ENCODE measurements at regions not wholly inside any gene's neighbourhood (a gene's known extent, or its start where the extent isn't known, plus 50 kb on each side); places are given as distances from the start of the nearest gene placed in this dataset.

DNA sequence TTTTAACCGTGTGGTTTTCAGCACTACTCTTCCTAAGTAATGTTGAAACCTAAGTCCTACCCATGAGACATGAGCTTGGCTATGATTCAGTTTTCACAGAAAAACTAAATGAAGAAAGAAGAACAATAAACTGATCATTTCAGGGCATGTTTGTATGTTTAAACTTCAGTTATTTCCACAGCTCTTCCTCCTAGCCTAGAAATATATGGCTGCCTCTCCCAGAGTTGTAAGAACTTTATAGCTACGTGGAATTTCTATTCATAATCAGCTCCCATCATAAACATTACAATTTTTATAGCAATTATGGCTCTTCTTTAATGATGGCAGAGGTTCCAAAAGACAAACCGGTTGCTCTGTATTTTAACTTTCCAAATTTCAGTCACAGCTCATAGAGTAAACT is 314.7 kb upstream of the ADAMTSL1 start:
- DNase-seq = no peak

DNA sequence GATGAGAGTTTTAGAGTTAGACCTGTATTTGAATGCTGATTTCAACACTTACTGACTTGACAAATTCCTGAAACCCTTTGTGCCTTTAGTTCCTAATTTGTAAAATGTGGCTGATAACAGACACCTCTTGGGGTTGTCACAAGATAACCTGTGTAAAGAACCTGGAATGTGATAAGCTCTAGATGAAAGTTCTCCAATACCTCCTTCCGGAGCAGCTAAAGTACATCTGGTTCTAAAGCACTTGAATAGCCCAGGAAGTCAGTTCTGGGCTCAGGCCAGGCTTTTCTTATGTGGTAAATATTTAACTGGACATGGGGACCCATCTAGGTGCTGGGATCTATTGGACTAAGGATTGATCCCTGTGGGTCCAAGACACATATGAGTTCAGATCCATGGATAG is 310.8 kb upstream of the ADAMTSL1 start:
- DNase-seq = no peak

GRCh38 chr9:18167733-18168132 is 306.2 kb upstream of the ADAMTSL1 start:
- no peak for DNase-seq

DNA sequence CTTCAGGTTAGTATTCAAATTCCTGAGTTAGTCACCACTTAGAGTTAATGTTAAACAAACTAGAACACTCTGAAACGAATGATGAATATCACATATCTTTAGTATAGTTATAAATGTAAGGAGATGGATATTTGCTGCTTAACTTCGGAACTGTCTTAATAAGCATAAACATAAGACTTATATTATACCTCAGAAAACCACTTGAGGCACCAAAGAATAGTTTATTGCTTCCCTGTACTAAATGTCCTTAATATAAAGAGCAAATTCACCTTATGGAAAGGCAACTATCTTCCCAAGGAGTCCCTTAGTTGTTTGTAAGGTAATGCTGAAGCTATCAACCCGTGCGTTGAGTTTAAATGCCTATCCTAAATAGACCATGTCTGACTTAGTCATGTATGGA is 300.0 kb upstream of the ADAMTSL1 start:
- DNase-seq = no peak

GRCh38 chr9:18182636-18183035 is 291.3 kb upstream of the ADAMTSL1 start:
- no peak for DNase-seq

GRCh38 chr9:18183974-18184373 is 290.0 kb upstream of the ADAMTSL1 start:
- no peak for DNase-seq

DNA sequence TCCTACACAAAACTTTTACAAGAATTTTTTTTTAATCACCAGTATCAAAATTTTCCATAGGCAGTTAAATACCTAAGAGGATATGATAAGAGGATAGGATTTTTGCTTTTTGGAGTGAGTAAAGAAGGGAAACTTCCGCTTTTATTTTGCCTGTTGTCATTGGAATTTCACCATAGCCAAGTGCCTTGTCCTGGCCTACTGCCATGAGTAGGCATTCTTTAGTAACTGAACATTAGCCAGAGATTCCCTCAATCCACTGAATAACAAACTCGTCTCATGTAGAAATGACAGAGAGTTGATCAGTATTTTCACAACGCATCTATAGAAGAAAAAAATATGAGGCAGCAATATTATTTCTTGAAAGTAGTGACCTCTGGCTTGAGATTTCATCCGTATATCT is 289.6 kb upstream of the ADAMTSL1 start:
- no peak for DNase-seq

GRCh38 chr9:18185196-18185595 is 288.8 kb upstream of the ADAMTSL1 start:
- no peak for DNase-seq

DNA sequence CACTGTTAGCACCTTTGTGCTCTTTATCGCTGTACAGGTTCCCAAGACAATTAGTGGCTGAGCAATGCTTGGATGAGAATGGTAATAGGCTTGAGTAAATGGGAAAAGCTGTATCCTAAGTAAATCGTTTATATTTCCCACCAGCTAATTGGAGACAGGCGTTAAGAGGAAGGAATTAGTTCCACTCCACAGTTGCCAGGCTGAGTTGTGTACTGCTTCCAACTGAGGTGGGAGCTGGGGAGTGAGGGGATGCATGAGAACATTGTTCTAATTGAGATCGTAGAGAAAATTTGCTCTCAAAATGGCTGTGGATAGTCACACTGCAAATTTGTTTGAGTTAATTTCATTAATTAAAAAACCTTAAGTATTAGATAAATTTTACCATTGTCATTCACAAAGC is 285.0 kb upstream of the ADAMTSL1 start:
- no peak for DNase-seq

- no peak for DNase-seq
These were observed 283.9 kb upstream of the ADAMTSL1 start for GRCh38 chr9:18189871-18190670.

GRCh38 chr9:18190671-18191374 is 283.1 kb upstream of the ADAMTSL1 start:
- no peak for DNase-seq

GRCh38 chr9:18194316-18194715 is 279.6 kb upstream of the ADAMTSL1 start:
- DNase-seq = no peak

- no peak for DNase-seq
These were observed 278.7 kb upstream of the ADAMTSL1 start for GRCh38 chr9:18195223-18195622.

DNA sequence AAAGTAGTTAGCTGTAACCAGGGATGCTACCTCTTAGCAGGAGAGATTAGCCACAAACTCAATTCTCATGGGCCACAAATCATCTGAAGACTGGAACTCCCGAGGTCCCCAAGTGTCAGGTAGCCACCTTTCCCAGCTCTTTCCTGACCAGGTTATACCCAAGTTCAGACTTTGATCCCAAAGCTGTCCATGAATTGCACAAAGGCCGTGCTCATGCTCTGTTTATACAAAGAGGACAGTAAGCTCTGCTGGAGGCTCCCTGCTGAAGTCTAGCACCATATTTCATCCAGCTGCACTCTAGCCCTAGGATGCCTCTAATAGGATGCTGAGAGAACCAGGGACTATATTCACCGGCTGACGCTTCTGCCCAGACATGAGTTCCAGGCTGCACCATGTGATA is 271.0 kb upstream of the ADAMTSL1 start:
- no peak for DNase-seq

DNA sequence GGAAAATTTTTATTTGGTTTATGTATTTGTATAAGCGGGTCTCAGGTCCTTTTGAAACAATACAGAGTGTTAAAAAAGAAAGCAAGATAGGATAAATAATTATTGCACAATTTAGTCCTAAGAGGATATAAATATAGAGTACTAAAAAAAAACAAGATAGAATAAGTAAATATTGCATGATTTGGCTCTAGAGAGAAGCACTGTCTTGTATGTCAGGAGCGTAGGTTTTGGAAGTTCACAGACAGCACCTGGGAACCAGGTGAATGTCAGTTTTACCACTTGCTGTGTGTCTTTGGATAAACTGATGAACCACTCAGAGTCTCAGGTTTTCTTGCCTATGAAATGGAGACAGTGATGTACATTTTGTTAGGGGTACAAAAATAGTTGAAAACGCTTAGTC is 266.2 kb upstream of the ADAMTSL1 start:
- no peak for DNase-seq

DNA sequence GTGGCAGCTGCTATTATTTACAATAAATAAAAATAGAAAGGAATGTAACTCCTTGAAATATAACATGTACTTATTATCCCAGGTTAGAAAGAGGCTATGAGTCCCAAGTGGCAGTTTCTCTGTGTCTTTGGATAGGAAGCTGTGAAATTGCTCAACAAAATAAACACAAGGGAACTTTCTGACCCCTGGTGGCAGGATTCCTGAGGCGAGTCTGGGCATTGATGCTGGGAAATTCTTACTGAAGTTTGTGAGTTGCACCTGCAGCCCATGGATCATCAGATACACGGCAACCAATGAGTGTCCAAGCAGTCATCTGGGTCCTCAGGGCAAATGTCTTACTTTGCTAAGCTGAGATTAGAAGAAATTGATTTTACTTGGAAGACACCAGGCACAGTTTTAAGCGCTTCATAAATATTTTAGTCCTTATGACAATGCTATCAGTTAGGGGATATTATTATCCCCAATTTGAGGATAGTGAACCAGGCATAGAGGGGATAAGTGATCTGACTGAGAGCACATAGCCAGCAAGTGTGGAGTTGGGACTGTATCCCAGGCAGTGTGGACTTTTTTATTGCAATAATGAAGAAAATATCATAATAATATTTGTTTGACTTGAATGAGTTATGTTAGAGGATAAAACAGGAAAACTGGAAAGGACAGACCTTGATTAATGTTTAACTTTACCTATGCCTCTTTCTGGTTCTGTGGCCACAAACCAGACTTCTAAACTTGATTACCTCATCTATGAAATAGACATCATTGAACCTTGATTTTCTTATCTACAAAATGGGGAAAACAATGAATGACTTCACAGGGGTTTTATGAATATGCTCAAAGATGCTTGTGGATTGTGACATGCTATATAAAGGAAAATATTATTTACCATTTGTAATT is 265.5 kb upstream of the ADAMTSL1 start:
- no peak for DNase-seq

GRCh38 chr9:18215626-18216025 is 258.3 kb upstream of the ADAMTSL1 start:
- DNase-seq = no peak

GRCh38 chr9:18216376-18216775 is 257.6 kb upstream of the ADAMTSL1 start:
- no peak for DNase-seq

DNA sequence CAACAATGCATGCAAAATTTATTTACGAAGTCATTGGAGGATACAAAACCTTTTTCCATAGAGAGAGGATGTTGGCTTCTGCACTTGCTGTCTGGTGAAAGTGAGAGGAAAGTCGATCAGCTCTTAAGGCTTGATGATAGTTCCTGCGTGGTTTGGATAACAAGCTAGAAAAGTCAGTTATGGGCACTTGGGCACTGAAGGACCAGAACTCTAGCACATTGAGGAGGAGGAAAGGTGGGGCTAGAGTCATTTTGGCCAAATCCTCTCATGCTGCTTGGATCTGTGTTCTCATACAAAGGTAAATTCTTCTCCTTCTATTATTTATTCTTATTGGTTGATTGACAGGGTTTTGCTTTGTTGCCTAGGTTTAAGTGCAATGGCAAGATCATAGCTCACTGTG is 245.9 kb upstream of the ADAMTSL1 start:
- no peak for DNase-seq

GRCh38 chr9:18229992-18230676 is 243.8 kb upstream of the ADAMTSL1 start:
- DNase-seq = no peak

DNA sequence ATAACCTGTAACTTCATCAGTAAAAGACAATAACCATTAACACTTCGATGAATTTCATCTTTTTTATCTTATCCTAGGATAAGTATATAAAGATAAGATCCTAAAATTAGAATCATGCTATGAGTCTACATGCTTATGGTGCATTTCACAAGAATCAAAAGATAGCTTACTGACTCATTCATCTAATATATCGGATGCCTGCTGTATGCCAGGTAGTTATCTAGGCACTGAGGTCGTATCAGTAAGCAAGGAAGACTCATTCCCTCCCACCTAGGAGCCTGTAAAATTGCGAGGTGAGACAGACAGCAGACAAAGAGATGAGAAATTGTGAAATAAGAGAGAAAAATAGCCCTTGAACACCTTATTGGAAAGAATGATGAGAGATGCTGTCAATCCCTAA is 240.6 kb upstream of the ADAMTSL1 start:
- DNase-seq = no peak

GRCh38 chr9:18233776-18234445 is 240.0 kb upstream of the ADAMTSL1 start:
- no peak for DNase-seq

Measured in activated CD8-positive, alpha-beta memory T cell treated with anti-CD3 and anti-CD28 coated beads, Interleukin-2, amount 50 U/mL, for 48 hours (primary cell).